HCT116 (cell line): ENCODE measurements at regions not wholly inside any gene's neighbourhood (a gene's known extent, or its start where the extent isn't known, plus 50 kb on each side); places are given as distances from the start of the nearest gene placed in this dataset.

Source experiments
- ATAC-seq: fragments of 200-7000 bp; cut with Tn5 transposase; 2 replicates; pipeline ENCODE4 v1.9.1; 2020; ENCODE audit warnings: mild to moderate bottlenecking, moderate library complexity
- BruUV-seq: library from RNA; stranded (reverse); fragments of 400-500 nt; replicated peaks from 2 replicates; lab custom pipeline; 2021; lab: Mats Ljungman, UMichigan
- CTCF ChIA-PET: fragments of 300-600 bp; sonication (Branson Sonifier 250); formaldehyde crosslinking; loops from one replicate; lab custom pipeline; 2021; ENCODE audit warnings: antibody characterized with exemption; lab: Charles Lee
- POLR2A ChIA-PET: fragments of 300-600, 350-600 bp; sonication (Branson Sonifier 250); formaldehyde crosslinking; loops from one replicate; lab custom pipeline; 2021; ENCODE audit warnings: antibody characterized with exemption; lab: Charles Lee
- RAD21 ChIA-PET, 2 experiments: fragments of 300-600 bp; sonication (Branson Sonifier 250); formaldehyde crosslinking; loops; one replicate each; lab custom pipeline; 2023; ENCODE audit warnings: low total read pairs in 2 of 2; ENCODE audit not compliant: uncharacterized antibody in 2 of 2, unreplicated experiment in 2 of 2, low non-redundant PET in 1 of 2; lab: Charles Lee
- DNase-seq: peaks from one replicate; pipeline ENCODE4 v3.0.0-alpha.2; 2010; ENCODE audit warnings: low read depth, low spot score
- H2AFZ ChIP-seq: fragments of 200-600 bp; shearing (Covaris generic), sonication (generic); 2 replicates; pipeline ENCODE4 v1.6.1; 2017; ENCODE audit warnings: low read depth, mixed run types, mixed read lengths, antibody characterized with exemption, low read length; ENCODE audit not compliant: poor library complexity, severe bottlenecking
- H3K27ac ChIP-seq: 2 replicates; pipeline ENCODE4 v1.5.1; 2012; ENCODE audit warnings: low read depth, low read length
- H3K27me3 ChIP-seq: fragments of 200-600 bp; sonication (generic); 2 replicates; pipeline ENCODE4 v1.6.1; 2016; ENCODE audit warnings: mixed run types, low read length, mixed read lengths; ENCODE audit not compliant: insufficient read depth
- H3K36me3 ChIP-seq, 2 experiments: fragments of 200-500 bp in 1 of 2; fragments of 200-600 bp in 1 of 2; sonication (Bioruptor generic) in 1 of 2; sonication (generic) in 1 of 2; 2 replicates each; pipeline versions ENCODE4 v1.5.1 to v1.6.1; 2014 to 2016; ENCODE audit warnings: low read length in 2 of 2, inconsistent platforms in 1 of 2, mixed read lengths in 1 of 2, mixed run types in 1 of 2; ENCODE audit not compliant: insufficient read depth in 2 of 2, control insufficient read depth in 1 of 2
- H3K4me1 ChIP-seq, 2 experiments: fragments of 200-600 bp in 1 of 2; sonication (generic) in 1 of 2; 2 replicates each; pipeline versions ENCODE4 v1.5.1 to v1.6.1; 2012 to 2017; ENCODE audit warnings: low read length in 2 of 2, inconsistent platforms in 1 of 2, mild to moderate bottlenecking in 1 of 2, mixed read lengths in 1 of 2, mixed run types in 1 of 2, moderate library complexity in 1 of 2; ENCODE audit not compliant: insufficient read depth in 2 of 2, control insufficient read depth in 1 of 2
- H3K4me2 ChIP-seq: fragments of 200-600 bp; sonication (generic); 2 replicates; pipeline ENCODE4 v1.6.1; 2017; ENCODE audit warnings: mixed run types, low read length, mixed read lengths
- H3K4me3 ChIP-seq, 2 experiments: fragments of 200-600 bp in 1 of 2; sonication (generic) in 1 of 2; replicated peaks in 1 of 2; 2 replicates each; pipeline ENCODE4 v1.5.1; 2011 to 2016; ENCODE audit warnings: low read length in 2 of 2, control low read depth in 1 of 2, low read depth in 1 of 2, mild to moderate bottlenecking in 1 of 2, mixed read lengths in 1 of 2, mixed run types in 1 of 2
- H3K79me2 ChIP-seq: fragments of 200-600 bp; sonication (generic); 2 replicates; pipeline ENCODE4 v1.6.1; 2017; ENCODE audit warnings: mild to moderate bottlenecking, mixed run types, low read length, moderate library complexity, mixed read lengths; ENCODE audit not compliant: insufficient read depth
- H3K9ac ChIP-seq: fragments of 200-600 bp; sonication (generic); 2 replicates; pipeline ENCODE4 v1.6.1; 2016; ENCODE audit warnings: low read length, mixed read lengths
- H3K9me2 ChIP-seq: fragments of 200-600 bp; sonication (generic), shearing (Covaris generic); 2 replicates; pipeline ENCODE4 v1.6.1; 2017; ENCODE audit warnings: mixed run types, mild to moderate bottlenecking, moderate library complexity; ENCODE audit not compliant: insufficient read depth
- H3K9me3 ChIP-seq, 2 experiments: fragments of 200-500 bp in 1 of 2; fragments of 200-600 bp in 1 of 2; sonication (Bioruptor generic) in 1 of 2; sonication (generic) in 1 of 2; 2 replicates each; pipeline ENCODE4 v1.6.1; 2014 to 2017; ENCODE audit warnings: low read length in 2 of 2, mixed read lengths in 2 of 2, inconsistent platforms in 1 of 2, low read depth in 1 of 2, mild to moderate bottlenecking in 1 of 2, mixed run types in 1 of 2, moderate library complexity in 1 of 2; ENCODE audit not compliant: control insufficient read depth in 1 of 2, insufficient read depth in 1 of 2
- H4K20me1 ChIP-seq: fragments of 200-600 bp; sonication (generic), shearing (Covaris generic); 2 replicates; pipeline ENCODE4 v1.6.1; 2017; ENCODE audit warnings: mixed run types, mild to moderate bottlenecking, moderate library complexity; ENCODE audit not compliant: insufficient read depth
- ATF3 ChIP-seq: IDR thresholded peaks from 2 replicates; pipeline ENCODE4 v1.6.1; 2012
- EGR1 ChIP-seq: IDR thresholded peaks from 2 replicates; pipeline ENCODE4 v1.6.1; 2012; ENCODE audit warnings: low read depth
- ELF1 ChIP-seq: IDR thresholded peaks from 2 replicates; pipeline ENCODE4 v1.6.1; 2012; ENCODE audit warnings: low read depth, borderline replicate concordance
- EZH2 ChIP-seq: fragments of 200-600 bp; sonication (generic); IDR thresholded peaks from 2 replicates; pipeline ENCODE4 v1.6.1; 2017; ENCODE audit warnings: antibody characterized with exemption, mixed run types
- EZH2phosphoT487 ChIP-seq: fragments of 200-600 bp; IDR thresholded peaks from 2 replicates; pipeline ENCODE4 v1.6.1; 2018; ENCODE audit warnings: antibody characterized with exemption, borderline replicate concordance
- JUND ChIP-seq: IDR thresholded peaks from 2 replicates; pipeline ENCODE4 v1.6.1; 2012
- POLR2AphosphoS5 ChIP-seq: IDR thresholded peaks from 2 replicates; pipeline ENCODE4 v1.6.1; 2011; ENCODE audit warnings: mild to moderate bottlenecking, low read depth, low read length, moderate library complexity
- REST ChIP-seq: IDR thresholded peaks from 2 replicates; pipeline ENCODE4 v1.6.1; 2012; ENCODE audit warnings: low read depth
- SIN3A ChIP-seq: IDR thresholded peaks from 2 replicates; pipeline ENCODE4 v1.6.1; 2012; ENCODE audit warnings: low read depth
- SP1 ChIP-seq: IDR thresholded peaks from 2 replicates; pipeline ENCODE4 v1.6.1; 2012; ENCODE audit warnings: low read depth
- SRF ChIP-seq: IDR thresholded peaks from 2 replicates; pipeline ENCODE4 v1.6.1; 2012; ENCODE audit warnings: low read depth
- TCF7L2 ChIP-seq: IDR thresholded peaks from 2 replicates; pipeline ENCODE4 v1.7.0; 2011; ENCODE audit warnings: borderline replicate concordance, inconsistent platforms; ENCODE audit not compliant: insufficient read depth, insufficient read length; ENCODE audit errors: extremely low read depth
- ZBTB33 ChIP-seq: IDR thresholded peaks from 2 replicates; pipeline ENCODE4 v1.6.1; 2011; ENCODE audit warnings: mild to moderate bottlenecking, low read length, moderate library complexity; ENCODE audit not compliant: insufficient replicate concordance; ENCODE audit errors: extremely low read depth
- ZFX ChIP-seq: fragments of 450-650 bp; IDR thresholded peaks from 2 replicates; pipeline ENCODE4 v1.6.1; 2017
- intact Hi-C: fragments of 100-400 bp; cut with micrococcal nuclease; formaldehyde crosslinking; loops from 2 replicates; pipeline ENCODE4 v1.10.0; 2022
- TF ChIP-seq, protein P1 (sequence below): IDR thresholded peaks from 2 replicates; pipeline ENCODE4 v1.6.1; 2012

GRCh38 chr13:53142306-53142705 is 113.7 kb downstream of the OLFM4 start:
- Histone ChIP-seq H3K4me3 (no peak overlapping the region), H3K9ac (no peak overlapping the region), H3K36me3 (no peaks in the 10 kb centered on the region), H3K9me2 (no peaks in the 10 kb centered on the region), H3K79me2 (no peaks in the 10 kb centered on the region), H4K20me1 (no peaks in the 10 kb centered on the region), H3K4me2 (no peak overlapping the region), H2AFZ (no peak overlapping the region), H3K27me3 (no peaks in the 10 kb centered on the region), H3K9me3 (no peaks in the 10 kb centered on the region), H3K4me1 (no peaks in the 10 kb centered on the region), H3K27ac (no peak overlapping the region)
- BruUV-seq = no TSS peak
- ChIA-PET POLR2A (no interaction called here), CTCF (no interaction called here), RAD21 (no interaction called here)
- intact Hi-C loops = no loop called here
- ATAC-seq (no peak), DNase-seq (no peak)
- TF ChIP-seq ATF3 (no peak), ZFX (no peak), REST (no peak), SRF (no peak), ZBTB33 (no peak), TCF7L2 (no peak), JUND (no peak), EZH2 (no peak), EGR1 (no peak), SIN3A (no peak), POLR2AphosphoS5 (no peak), SP1 (no peak), ELF1 (no peak), EZH2phosphoT487 (no peak)
- TF ChIP-seq, protein P1, sequence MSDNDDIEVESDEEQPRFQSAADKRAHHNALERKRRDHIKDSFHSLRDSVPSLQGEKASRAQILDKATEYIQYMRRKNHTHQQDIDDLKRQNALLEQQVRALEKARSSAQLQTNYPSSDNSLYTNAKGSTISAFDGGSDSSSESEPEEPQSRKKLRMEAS = no peak
